ENCODE measurements at regions not wholly inside any gene's neighbourhood (a gene's known extent, or its start where the extent isn't known, plus 50 kb on each side); places are given as distances from the start of the nearest gene placed in this dataset.

- Histone ChIP-seq H3K27me3 (ENCODE audit: insufficient read depth, low read length) (no peaks in the 10 kb centered on the region), H3K4me3 (replicated peaks in 1 of 2; ENCODE audit: low read depth in 1 of 2, low read length in 2 of 2) (no peak overlapping the region), H3K9me2 (ENCODE audit: insufficient read depth) (no peaks in the 10 kb centered on the region), H2AFZ (ENCODE audit: low read depth, low read length, poor library complexity, severe bottlenecking) (no peak overlapping the region), H3K9me3 (ENCODE audit: control insufficient read depth in 1 of 2, insufficient read depth in 1 of 2, low read depth in 1 of 2, low read length in 2 of 2) (no peaks in the 10 kb centered on the region), H3K9ac (ENCODE audit: low read length) (no peak overlapping the region), H3K27ac (ENCODE audit: low read depth, low read length) (no peak overlapping the region), H3K4me1 (ENCODE audit: control insufficient read depth in 1 of 2, insufficient read depth in 2 of 2, low read length in 2 of 2) (no peaks in the 10 kb centered on the region), H3K36me3 (ENCODE audit: control insufficient read depth in 1 of 2, insufficient read depth in 2 of 2, low read length in 2 of 2) (no peaks in the 10 kb centered on the region), H3K4me2 (ENCODE audit: low read length) (no peak overlapping the region), H4K20me1 (ENCODE audit: insufficient read depth) (no peaks in the 10 kb centered on the region), H3K79me2 (ENCODE audit: insufficient read depth, low read length) (no peaks in the 10 kb centered on the region)
- ATAC-seq (no peak), DNase-seq (ENCODE audit: low read depth, low spot score) (no peak)
- ChIA-PET POLR2A (no interaction called here), CTCF (no interaction called here), RAD21 (ENCODE audit: low non-redundant PET in 1 of 2, low total read pairs in 2 of 2, uncharacterized antibody in 2 of 2, unreplicated experiment in 2 of 2) (no interaction called here)
- intact Hi-C loops (cut with micrococcal nuclease) = no loop called here
- TF ChIP-seq ELF1 (IDR thresholded peaks at IDR 0.05; ENCODE audit: borderline replicate concordance, low read depth) = no peak
- no peak for TF ChIP-seq SRF (IDR thresholded peaks at IDR 0.05; ENCODE audit: low read depth)
- no peak for TF ChIP-seq POLR2AphosphoS5 (IDR thresholded peaks at IDR 0.05; ENCODE audit: low read depth, low read length)
- TF ChIP-seq YY1 (IDR thresholded peaks at IDR 0.05; ENCODE audit: extremely low read depth, insufficient replicate concordance, low read depth, low read length) = no peak
- no peak for TF ChIP-seq SIN3A (IDR thresholded peaks at IDR 0.05; ENCODE audit: low read depth)
- TF ChIP-seq ZBTB33 (IDR thresholded peaks at IDR 0.05; ENCODE audit: extremely low read depth, insufficient replicate concordance, low read length) = no peak
- no peak for TF ChIP-seq SP1 (IDR thresholded peaks at IDR 0.05; ENCODE audit: low read depth)
- TF ChIP-seq CBX3 (IDR thresholded peaks at IDR 0.05; ENCODE audit: low read depth) = no peak
- no peak for TF ChIP-seq REST (IDR thresholded peaks at IDR 0.05; ENCODE audit: low read depth)
- TF ChIP-seq FOSL1 (IDR thresholded peaks at IDR 0.05; ENCODE audit: low read depth) = no peak
- TF ChIP-seq RAD21 (IDR thresholded peaks at IDR 0.05; ENCODE audit: low read depth) = no peak
- no peak for TF ChIP-seq EZH2 (IDR thresholded peaks at IDR 0.05)
- no peak for TF ChIP-seq ZNF274 (IDR thresholded peaks at IDR 0.05; ENCODE audit: low read depth, low read length)
- TF ChIP-seq EGR1 (IDR thresholded peaks at IDR 0.05; ENCODE audit: low read depth) = no peak
- BruUV-seq (replicated peaks) = no TSS peak
These were observed 228.6 kb upstream of the CHST9 start for GRCh38 chr18:27413495-27414401.

All from HCT116 (cell line).